NOMO-1 (cell line): ENCODE measurements at regions not wholly inside any gene's neighbourhood (a gene's known extent, or its start where the extent isn't known, plus 50 kb on each side); places are given as distances from the start of the nearest gene placed in this dataset.
"Not testable (repeated sequence)": the region's sequence is repeated elsewhere in the genome, so short reads cannot be mapped to it uniquely, and the experiment has no call there.

Experiments
- DNase-seq, 2 experiments: peaks; one replicate each; lab custom pipeline; 2025; ENCODE audit not compliant: unreplicated experiment in 2 of 2; lab: John Stamatoyannopoulos, UW

GRCh38 chr17:62160816-62161215 is 95.7 kb upstream of the MED13 start:
- no peak for DNase-seq

DNA sequence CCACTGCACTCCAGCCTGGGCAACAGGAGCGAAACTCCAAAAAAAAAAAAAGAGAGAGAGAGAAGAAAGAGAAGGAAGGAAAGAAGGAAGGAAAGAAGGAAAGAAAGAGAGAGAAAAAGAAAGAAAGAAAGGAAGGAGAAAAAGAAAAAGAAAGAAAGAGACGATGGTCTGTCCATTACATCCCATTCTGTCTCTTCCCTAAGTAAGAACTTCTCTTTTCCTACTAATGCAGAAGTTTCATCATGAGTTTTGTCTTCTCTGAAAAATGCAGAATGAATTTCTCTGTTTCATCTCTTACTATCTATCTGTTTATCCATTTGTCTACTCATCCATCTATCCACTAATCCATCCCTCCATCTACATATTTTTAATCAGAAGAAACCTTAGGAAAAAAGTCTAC is 94.9 kb upstream of the MED13 start:
- DNase-seq: no peak

DNA sequence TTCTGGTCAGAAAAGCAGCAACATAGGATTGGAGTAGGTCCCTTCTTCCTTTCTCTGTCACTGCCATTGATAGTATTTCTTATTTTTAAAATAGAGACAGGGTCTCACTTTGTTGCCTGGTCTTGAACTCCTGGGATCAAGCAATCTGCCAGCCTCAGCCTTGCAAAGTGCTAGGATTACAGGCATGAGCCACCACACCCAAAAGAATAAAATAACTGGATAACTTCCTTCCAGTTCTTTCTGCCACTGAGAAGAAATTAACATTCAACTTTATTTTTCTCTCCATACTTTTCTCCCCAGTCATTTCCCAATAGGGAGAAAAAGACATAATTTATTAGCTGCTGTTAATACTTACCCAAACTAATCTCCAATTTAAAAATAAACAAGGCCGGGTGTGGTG is 91.9 kb upstream of the MED13 start:
- DNase-seq: no peak

- DNase-seq: no peak
These were observed 89.8 kb upstream of the MED13 start for GRCh38 chr17:62154909-62155308.

DNA sequence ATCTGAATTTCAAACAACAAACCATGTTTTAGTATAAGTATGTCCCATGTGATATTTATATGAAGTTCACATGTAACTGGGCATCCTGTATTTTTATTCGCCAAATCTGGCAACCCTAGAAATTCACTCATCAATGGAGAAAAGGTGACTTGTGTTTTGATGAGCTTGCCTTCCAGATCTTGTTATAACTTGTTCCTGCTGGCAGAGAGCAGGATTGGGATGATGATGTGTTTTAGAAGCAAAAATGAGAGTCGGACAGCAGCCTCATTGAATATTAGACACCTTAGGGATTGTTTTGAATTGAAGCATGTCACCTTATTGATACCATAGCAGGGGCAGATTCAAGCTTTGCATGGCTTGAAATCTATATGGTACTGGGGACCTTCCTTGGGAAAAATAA is 85.4 kb upstream of the MED13 start:
- DNase-seq: no peak

- DNase-seq: no peak
These were observed 84.9 kb upstream of the MED13 start for GRCh38 chr17:62149961-62150360.

GRCh38 chr17:62147284-62147683 is 82.2 kb upstream of the MED13 start:
- no peak for DNase-seq

DNA sequence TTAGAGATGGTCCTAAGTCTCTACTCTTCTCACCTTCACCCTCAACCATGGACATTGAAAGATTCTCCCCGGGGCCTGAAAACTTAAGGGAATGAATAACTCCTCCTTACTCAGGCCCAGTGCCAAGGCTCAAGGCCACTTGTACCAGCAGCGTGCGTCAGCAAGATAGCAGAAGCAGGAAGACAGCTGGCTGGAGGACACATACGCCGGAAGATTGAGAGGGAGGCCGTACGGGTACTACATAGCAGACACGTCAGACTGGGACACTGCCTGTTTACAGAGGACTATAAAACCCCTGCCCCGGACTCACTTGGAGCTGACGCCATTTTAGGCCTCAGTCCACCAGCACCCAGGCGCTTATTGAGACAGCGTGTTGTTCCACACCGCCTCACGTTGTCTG is 75.8 kb upstream of the MED13 start:
- no peak for DNase-seq

DNA sequence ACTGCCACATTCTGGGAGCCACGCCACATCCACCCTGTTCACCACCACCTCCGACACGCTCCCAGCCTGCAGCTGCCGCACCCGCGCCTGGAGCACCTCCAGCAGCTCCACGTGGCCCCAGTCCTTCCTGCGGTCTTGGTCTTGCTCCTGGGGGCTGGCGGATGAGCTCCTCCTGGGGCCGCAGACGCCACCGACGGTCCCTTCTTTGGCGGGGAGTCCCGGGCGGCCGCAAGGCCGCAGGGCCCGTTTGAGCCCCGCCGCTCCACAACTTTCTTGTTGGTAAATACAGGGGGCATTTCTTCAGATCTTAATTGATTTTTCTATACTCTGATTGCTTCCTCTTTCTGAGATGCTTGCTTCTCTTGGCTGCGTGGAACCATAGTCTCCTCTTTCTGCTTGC is 75.3 kb upstream of the MED13 start:
- DNase-seq: no peak

DNA sequence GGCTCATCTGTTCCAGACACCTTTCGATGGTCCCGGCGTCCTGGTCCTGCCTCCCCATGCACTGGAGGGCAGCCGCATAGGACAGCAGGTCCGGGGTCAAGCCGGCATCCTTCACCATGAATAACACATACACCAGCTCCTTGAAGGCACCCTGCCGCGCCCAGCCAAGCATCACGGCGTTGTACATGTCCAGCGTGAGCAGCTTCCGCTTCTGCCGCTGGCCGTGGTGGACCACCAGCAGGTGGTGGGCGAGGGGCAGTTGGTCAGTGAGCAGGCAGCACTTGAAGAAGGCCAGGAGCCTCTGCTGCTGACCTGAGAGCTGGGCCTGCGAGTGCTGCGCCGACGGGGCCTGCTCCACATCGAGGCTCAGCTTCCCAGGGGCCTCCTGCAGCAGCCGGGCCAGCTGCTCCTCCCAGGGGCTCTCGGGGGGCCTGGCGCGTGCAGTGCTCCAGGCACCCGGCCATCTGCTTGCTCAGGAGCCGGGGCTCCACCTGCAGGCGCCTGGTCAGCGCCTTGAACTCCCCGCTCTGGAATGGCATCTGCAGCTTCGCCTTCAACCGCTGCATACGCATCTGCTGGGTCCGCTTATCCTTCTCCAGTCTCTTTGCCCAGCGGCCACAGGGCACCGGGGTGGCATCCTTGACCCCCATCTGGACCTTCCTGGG is 74.7 kb upstream of the MED13 start:
- not testable (repeated sequence) for DNase-seq

DNA sequence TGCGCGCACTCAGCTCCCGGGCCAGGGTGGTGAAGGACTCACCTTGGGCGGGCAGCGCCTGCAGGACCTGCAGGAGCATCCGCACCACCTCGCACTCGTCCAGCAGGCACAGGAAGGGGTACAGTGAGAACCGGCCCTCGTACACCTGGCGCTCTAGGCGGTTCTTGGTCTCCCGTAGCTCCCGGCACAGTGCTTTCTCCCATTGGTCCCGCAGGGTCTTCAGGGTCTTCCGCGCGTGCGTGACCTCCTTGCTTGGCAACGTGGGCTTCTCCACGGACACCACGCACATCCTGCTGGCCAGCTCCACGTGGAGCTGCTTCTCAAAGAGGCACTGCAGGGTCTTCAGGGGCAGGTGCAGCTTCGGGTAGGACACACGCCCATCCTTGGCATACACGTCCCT is 74.1 kb upstream of the MED13 start:
- DNase-seq: no peak

GRCh38 chr17:62138676-62139121 is 73.6 kb upstream of the MED13 start:
- DNase-seq: not testable (repeated sequence)

DNA sequence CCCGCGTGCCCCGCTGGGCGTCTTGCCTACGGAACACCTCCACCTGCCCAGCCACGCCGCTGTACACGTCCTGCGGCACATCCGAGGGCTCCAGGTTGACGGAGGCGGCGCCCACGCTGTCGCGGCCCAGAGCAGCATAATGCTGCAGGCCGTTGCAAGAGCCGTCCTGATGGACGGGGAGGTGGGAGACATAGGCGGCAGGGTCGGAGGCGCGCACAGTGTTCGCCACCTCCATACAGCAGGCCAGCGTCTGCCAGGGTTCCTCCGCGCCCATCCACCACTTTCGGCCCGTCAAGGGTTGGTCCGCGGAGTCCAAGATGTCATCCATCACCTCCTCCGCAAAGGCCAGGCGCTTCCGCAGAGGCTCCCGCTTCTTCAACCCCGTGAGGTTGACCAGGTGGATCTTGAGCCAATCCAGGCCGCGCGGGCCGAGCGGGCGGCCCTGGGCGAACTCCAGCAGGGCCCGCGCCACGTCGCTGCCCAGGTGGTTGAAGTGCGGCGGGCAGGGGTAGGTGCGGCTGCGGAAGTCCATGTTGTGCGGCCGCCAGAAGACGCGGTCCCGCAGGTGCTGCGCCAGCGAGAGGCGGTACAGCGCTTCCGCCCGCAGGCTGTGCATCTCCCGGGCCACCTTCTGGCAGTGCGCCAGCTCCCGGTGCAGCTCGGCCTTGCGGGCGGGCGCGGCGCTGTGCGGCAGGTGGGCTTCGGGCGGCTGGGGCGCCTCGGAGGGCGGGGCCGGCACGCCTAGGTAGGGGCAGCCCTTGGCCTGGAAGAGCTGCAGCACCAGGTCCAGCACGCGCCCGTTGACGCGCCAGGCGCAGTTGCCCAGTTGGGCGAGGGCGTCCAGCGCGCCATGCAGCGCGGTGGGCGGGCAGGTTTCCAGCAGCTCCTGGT is 72.9 kb upstream of the MED13 start:
- DNase-seq: not testable (repeated sequence)

GRCh38 chr17:62137013-62137733 is 72.1 kb upstream of the MED13 start:
- DNase-seq: not testable (repeated sequence)

DNA sequence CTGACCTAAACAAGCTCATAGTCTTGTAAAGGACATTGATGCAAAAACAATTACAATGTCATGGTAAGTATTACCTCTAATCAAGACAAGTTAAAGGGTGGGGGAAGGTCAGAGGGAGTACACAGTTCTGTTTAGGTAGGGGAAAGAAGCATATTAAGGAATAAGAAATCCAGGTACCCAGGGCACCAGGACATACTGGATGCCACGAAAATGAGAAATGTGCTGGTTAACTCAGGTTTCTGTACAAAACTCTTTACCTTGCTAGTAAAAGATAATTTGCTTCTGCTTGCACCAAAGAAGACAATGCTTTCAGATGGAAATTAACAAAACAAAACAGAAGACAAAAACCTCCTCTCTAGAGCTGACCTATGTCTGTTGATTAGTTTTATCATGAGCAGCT is 70.7 kb upstream of the MED13 start:
- DNase-seq: no peak

- not testable (repeated sequence) for DNase-seq
These were observed 70.0 kb upstream of the MED13 start for GRCh38 chr17:62135096-62135495.

DNA sequence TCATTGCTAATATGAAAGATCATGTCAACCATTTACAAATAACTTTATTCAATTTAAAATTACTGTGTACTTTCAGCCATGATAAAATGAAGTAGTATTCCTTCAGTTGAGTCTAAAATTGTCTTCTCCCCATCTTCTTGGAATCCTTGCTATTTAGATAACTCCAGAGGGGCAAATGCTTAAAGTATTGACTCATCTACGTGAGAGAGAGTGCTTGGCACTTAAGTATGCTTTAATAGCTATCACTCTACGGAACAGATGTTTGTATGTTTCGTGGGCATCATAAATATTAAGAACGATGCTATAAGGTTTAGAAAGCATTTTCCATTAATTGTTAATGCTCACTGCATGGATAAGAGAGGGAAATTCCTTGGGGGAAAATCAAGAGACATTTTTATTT is 69.3 kb upstream of the MED13 start:
- no peak for DNase-seq

- DNase-seq: not testable (repeated sequence)
These were observed 66.2 kb upstream of the MED13 start for GRCh38 chr17:62131271-62131670.

GRCh38 chr17:62130739-62131138 is 65.7 kb upstream of the MED13 start:
- no peak for DNase-seq

GRCh38 chr17:62126292-62126691 is 61.2 kb upstream of the MED13 start:
- no peak for DNase-seq

- DNase-seq: no peak
These were observed 60.2 kb upstream of the MED13 start for GRCh38 chr17:62125307-62125706.
